K562 (cell line): ENCODE measurements at regions not wholly inside any gene's neighbourhood (a gene's known extent, or its start where the extent isn't known, plus 50 kb on each side); places are given as distances from the start of the nearest gene placed in this dataset.

Experiments
- ATAC-seq: fragments of 200-7000 bp; cut with Tn5 transposase; 3 replicates; pipeline ENCODE4 v1.9.1; 2020; ENCODE audit warnings: moderate library complexity
- BruUV-seq: library from RNA; stranded (reverse); fragments of 400-500 nt; replicated peaks from 2 replicates; lab custom pipeline; 2021; lab: Mats Ljungman, UMichigan
- CTCF ChIA-PET: fragments of 300-600 bp; formaldehyde crosslinking; extraction: SDS; loops from one replicate; lab custom pipeline; 2021; ENCODE audit warnings: low intra/inter-chr PET ratio; lab: Yijun Ruan, JAX
- POLR2A ChIA-PET: fragments of 300-600, 350-650 bp; sonication (Branson Sonifier 250); formaldehyde crosslinking; extraction: SDS; loops from one replicate; lab custom pipeline; 2021; ENCODE audit warnings: antibody characterized with exemption, inconsistent platforms; lab: Yijun Ruan, JAX
- DNase-seq, 4 experiments: peaks; one replicate each; pipeline versions ENCODE4 v3.0.0 to v3.0.0-alpha.2; 2011 to 2018; ENCODE audit warnings: low spot score in 3 of 4, mixed read lengths in 3 of 4; ENCODE audit errors: extremely low read depth in 1 of 4
- FAIRE-seq: peaks from 2 replicates; lab custom pipeline; 2011; peaks lifted over from hg19 to GRCh38; lab: Jason Lieb, UNC
- H2AFZ ChIP-seq: 2 replicates; pipeline ENCODE4 v1.6.0; 2011; ENCODE audit warnings: low read depth, low read length, control low read depth, inconsistent platforms
- H3K27ac ChIP-seq: fragments of 200-600 bp; 3 replicates; pipeline ENCODE4 v1.8.0; 2011; ENCODE audit warnings: low read depth, mild to moderate bottlenecking, control low read depth, inconsistent platforms, low read length, moderate library complexity, mixed read lengths; ENCODE audit errors: extremely low read depth
- H3K27me3 ChIP-seq, 2 experiments: fragments of 300-600 bp in 1 of 2; 2 replicates in 1 of 2; 3 replicates in 1 of 2; pipeline versions ENCODE4 v1.6.0 to v1.8.0; 2011; ENCODE audit warnings: inconsistent platforms in 2 of 2, low read length in 2 of 2, mild to moderate bottlenecking in 1 of 2, mixed read lengths in 1 of 2, moderate library complexity in 1 of 2; ENCODE audit not compliant: control insufficient read depth in 2 of 2, insufficient read depth in 2 of 2
- H3K36me3 ChIP-seq: fragments of 300-600 bp; 3 replicates; pipeline ENCODE4 v1.8.0; 2011; ENCODE audit warnings: mild to moderate bottlenecking, low read length, inconsistent platforms; ENCODE audit not compliant: control insufficient read depth, insufficient read depth
- H3K4me1 ChIP-seq, 2 experiments: fragments of 200-600 bp in 1 of 2; replicated peaks in 1 of 2; 2 replicates in 1 of 2; 3 replicates in 1 of 2; pipeline versions ENCODE4 v1.5.1 to v1.8.0; 2011; ENCODE audit warnings: inconsistent platforms in 2 of 2, low read length in 2 of 2, mild to moderate bottlenecking in 1 of 2, mixed read lengths in 1 of 2, moderate library complexity in 1 of 2; ENCODE audit not compliant: control insufficient read depth in 2 of 2, insufficient read depth in 2 of 2
- H3K4me2 ChIP-seq: 2 replicates; pipeline ENCODE4 v1.6.1; 2011; ENCODE audit warnings: low read length, control low read depth, inconsistent platforms, mixed read lengths; ENCODE audit not compliant: insufficient read depth
- H3K4me3 ChIP-seq: fragments of 200-600 bp; sonication (generic), shearing (Covaris generic); 2 replicates; pipeline ENCODE4 v1.5.1; 2016; ENCODE audit warnings: control low read depth, inconsistent platforms
- H3K79me2 ChIP-seq: fragments of 200-600 bp; 3 replicates; pipeline ENCODE4 v1.8.0; 2011; ENCODE audit warnings: low read length, inconsistent platforms; ENCODE audit not compliant: control insufficient read depth, insufficient read depth
- H3K9ac ChIP-seq, 2 experiments: 2 replicates each; pipeline versions ENCODE4 v1.6.0 to v1.6.1; 2011; ENCODE audit warnings: low read depth in 2 of 2, low read length in 2 of 2, control low read depth in 1 of 2, inconsistent platforms in 1 of 2, mild to moderate bottlenecking in 1 of 2, mixed read lengths in 1 of 2; ENCODE audit not compliant: insufficient read depth in 1 of 2
- H3K9me1 ChIP-seq: one replicate; pipeline ENCODE4 v1.6.0; 2011; ENCODE audit warnings: inconsistent platforms, mild to moderate bottlenecking, low read length, moderate library complexity; ENCODE audit not compliant: control insufficient read depth, insufficient read depth
- H3K9me3 ChIP-seq: replicated peaks from 2 replicates; pipeline ENCODE4 v1.5.1; 2011; ENCODE audit warnings: low read depth, low read length, inconsistent platforms; ENCODE audit not compliant: control insufficient read depth, insufficient read depth
- H4K20me1 ChIP-seq: replicated peaks from 2 replicates; pipeline ENCODE4 v1.6.1; 2011; ENCODE audit warnings: low read length, inconsistent platforms, mixed read lengths; ENCODE audit not compliant: control insufficient read depth, insufficient read depth
- ARHGAP35 ChIP-seq: fragments of 450-650 bp; IDR thresholded peaks from 2 replicates; pipeline ENCODE4 v1.6.1; 2018; ENCODE audit not compliant: partially characterized antibody
- CXXC5 ChIP-seq: fragments of 250-450 bp; sonication (Bioruptor Pico); IDR thresholded peaks from 2 replicates; pipeline ENCODE4 v1.8.0; 2022; ENCODE audit warnings: inconsistent platforms, mild to moderate bottlenecking, moderate library complexity
- LCOR ChIP-seq: sonication (generic); formaldehyde crosslinking; IDR thresholded peaks from 2 replicates; pipeline ENCODE4 v1.8.0; 2022; ENCODE audit warnings: mild to moderate bottlenecking, missing genetic modification reagents
- MCM7 ChIP-seq, 2 experiments: fragments of 450-650 bp; IDR thresholded peaks; 2 replicates each; pipeline ENCODE4 v1.6.1; 2016 to 2018
- RHOXF2B ChIP-seq: fragments of 250-450 bp; sonication (Bioruptor Pico); conservative IDR thresholded peaks from 2 replicates; pipeline ENCODE4 v1.5.1; 2021
- XRCC4 ChIP-seq: IDR thresholded peaks from one replicate; pipeline ENCODE4 v1.6.1; 2011; ENCODE audit not compliant: insufficient read depth, insufficient read length; ENCODE audit errors: extremely low read depth
- ZC3H8 ChIP-seq: fragments of 450-650 bp; IDR thresholded peaks from 2 replicates; pipeline ENCODE4 v1.6.1; 2017
- WGBS: fragments of 100-300 bp; shearing (Covaris generic); methylation state at CpG from one replicate; pipeline ENCODE4 v1.1.6; 2016; ENCODE audit warnings: low coverage, mixed read lengths; ENCODE audit not compliant: insufficient coverage; ENCODE audit errors: missing lambda C conversion rate; 5-methylcytosine and 5-hydroxymethylcytosine counted together
- in situ Hi-C: fragments of 300-500 bp; cut with MboI; formaldehyde crosslinking; loops from 4 replicates; pipeline ENCODE4 v1.15.0; 2018; ENCODE audit warnings: inconsistent platforms, mixed read lengths
- intact Hi-C: fragments of 100-400 bp; cut with micrococcal nuclease; formaldehyde crosslinking; loops from 2 replicates; pipeline ENCODE4 v1.14.2; 2022
- TF ChIP-seq, protein P1 (sequence below): fragments of 450-650 bp; IDR thresholded peaks from 2 replicates; pipeline ENCODE4 v1.6.1; 2014; ENCODE audit warnings: low read depth, mild to moderate bottlenecking, moderate library complexity, borderline replicate concordance

DNA sequence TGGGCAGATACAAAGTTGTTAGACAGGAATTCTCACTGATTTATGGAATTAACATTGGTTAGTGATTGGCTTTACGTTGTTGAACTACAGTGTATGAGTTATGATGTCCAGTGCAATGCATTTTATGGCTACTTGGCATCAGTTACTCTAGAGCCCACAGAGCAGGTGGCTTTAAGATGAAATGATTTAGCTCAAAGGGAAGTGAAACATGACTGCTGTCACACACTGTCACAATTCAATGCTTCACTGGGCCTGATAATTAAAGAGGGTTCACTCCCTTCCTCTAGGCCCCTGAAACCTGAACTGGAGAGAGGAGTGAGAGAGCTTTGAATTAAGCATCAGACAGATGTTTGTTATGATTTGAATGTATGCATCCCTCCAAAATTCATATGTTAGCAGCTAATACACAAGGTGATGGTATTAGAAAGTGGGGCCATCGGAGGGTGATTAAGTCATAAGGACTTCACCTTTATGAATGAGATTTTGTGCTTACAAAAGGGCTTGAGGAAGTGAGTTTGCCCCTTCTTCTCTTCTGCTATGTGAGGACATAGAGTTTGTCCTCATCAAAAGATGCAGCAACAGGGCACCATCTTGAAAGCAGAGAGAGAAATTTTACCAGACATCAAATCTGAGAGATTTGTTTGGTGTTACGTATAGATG, 175.8 kb upstream of the GRIN2B start:
- FAIRE-seq (no peak), ATAC-seq (no peak), DNase-seq (no peak)
- ChIA-PET POLR2A (no interaction called here), CTCF (no interaction called here)
- 0% methylated on average over 3 of the region's 3 CpGs for WGBS
- Histone ChIP-seq H3K4me2 (no peak overlapping the region), H3K4me1 (no peaks in the 10 kb centered on the region), H3K79me2 (no peaks in the 10 kb centered on the region), H3K9ac (no peak overlapping the region), H2AFZ (no peak overlapping the region), H3K27ac (no peak overlapping the region), H3K9me3 (no peaks in the 10 kb centered on the region), H3K27me3 (no peaks in the 10 kb centered on the region), H3K9me1 (no peaks in the 10 kb centered on the region), H3K36me3 (no peaks in the 10 kb centered on the region), H3K4me3 (no peak overlapping the region), H4K20me1 (no peaks in the 10 kb centered on the region)
- intact Hi-C loops: no loop called here
- no TSS peak for BruUV-seq
- TF ChIP-seq LCOR (CRISPR knock-in tag) (no peak), ARHGAP35 (no peak), CXXC5 (no peak), ZC3H8 (no peak), XRCC4 (no peak), MCM7 (IDR thresholded peaks at IDR 0.05) (no peak), RHOXF2B (no peak)
- TF ChIP-seq, protein P1, sequence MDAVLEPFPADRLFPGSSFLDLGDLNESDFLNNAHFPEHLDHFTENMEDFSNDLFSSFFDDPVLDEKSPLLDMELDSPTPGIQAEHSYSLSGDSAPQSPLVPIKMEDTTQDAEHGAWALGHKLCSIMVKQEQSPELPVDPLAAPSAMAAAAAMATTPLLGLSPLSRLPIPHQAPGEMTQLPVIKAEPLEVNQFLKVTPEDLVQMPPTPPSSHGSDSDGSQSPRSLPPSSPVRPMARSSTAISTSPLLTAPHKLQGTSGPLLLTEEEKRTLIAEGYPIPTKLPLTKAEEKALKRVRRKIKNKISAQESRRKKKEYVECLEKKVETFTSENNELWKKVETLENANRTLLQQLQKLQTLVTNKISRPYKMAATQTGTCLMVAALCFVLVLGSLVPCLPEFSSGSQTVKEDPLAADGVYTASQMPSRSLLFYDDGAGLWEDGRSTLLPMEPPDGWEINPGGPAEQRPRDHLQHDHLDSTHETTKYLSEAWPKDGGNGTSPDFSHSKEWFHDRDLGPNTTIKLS: no peak
- in situ Hi-C loops: no loop called here
